GM21723 (cell line): ENCODE measurements at regions not wholly inside any gene's neighbourhood (a gene's known extent, or its start where the extent isn't known, plus 50 kb on each side); places are given as distances from the start of the nearest gene placed in this dataset.

Source experiments
- ATAC-seq: cut with Tn5 transposase; IDR thresholded peaks from one replicate; pipeline ENCODE4 v1.9.1; 2021; ENCODE audit warnings: mild to moderate bottlenecking, moderate library complexity; ENCODE audit not compliant: unreplicated experiment

GRCh38 chr2:20539776-20540586, 93.1 kb downstream of the RHOB start:
- no peak for ATAC-seq

- no peak for ATAC-seq
Measured at GRCh38 chr2:20540587-20541293, 93.9 kb downstream of the RHOB start.

GRCh38 chr2:20541294-20541640, 94.4 kb downstream of the RHOB start:
- ATAC-seq, result no peak

- ATAC-seq, result no peak
Measured at GRCh38 chr2:20541651-20542050, 94.8 kb downstream of the RHOB start.

GRCh38 chr2:20542269-20542668, 95.4 kb downstream of the RHOB start:
- no peak for ATAC-seq

GRCh38 chr2:20542746-20543468, 96.0 kb downstream of the RHOB start:
- ATAC-seq, result no peak

GRCh38 chr2:20543469-20544152, 96.7 kb downstream of the RHOB start:
- no peak for ATAC-seq

GRCh38 chr2:20544153-20544747, 97.4 kb downstream of the RHOB start:
- no peak for ATAC-seq

- no peak for ATAC-seq
Measured at GRCh38 chr2:20549144-20549543, 101.8 kb downstream of the HS1BP3 start.

- ATAC-seq, result no peak
Measured at GRCh38 chr2:20549691-20550348, 101.1 kb downstream of the HS1BP3 start.

GRCh38 chr2:20551260-20551944, 99.5 kb downstream of the HS1BP3 start:
- ATAC-seq, result no peak

- no peak for ATAC-seq
Measured at GRCh38 chr2:20551945-20552328, 99.0 kb downstream of the HS1BP3 start.

- no peak for ATAC-seq
Measured at GRCh38 chr2:20552847-20553246, 98.1 kb downstream of the HS1BP3 start.

- ATAC-seq, result no peak
Measured at GRCh38 chr2:20553580-20553979, 97.3 kb downstream of the HS1BP3 start.

GRCh38 chr2:20555954-20556353, 94.9 kb downstream of the HS1BP3 start:
- no peak for ATAC-seq

- ATAC-seq, result no peak
Measured at GRCh38 chr2:20556756-20557155, 94.1 kb downstream of the HS1BP3 start.

- ATAC-seq, result no peak
Measured at GRCh38 chr2:20557226-20557625, 93.7 kb downstream of the HS1BP3 start.

- no peak for ATAC-seq
Measured at GRCh38 chr2:20557635-20558034, 93.3 kb downstream of the HS1BP3 start.

GRCh38 chr2:20558391-20559150, 92.3 kb downstream of the HS1BP3 start:
- no peak for ATAC-seq
